ENCODE measurements at regions not wholly inside any gene's neighbourhood (a gene's known extent, or its start where the extent isn't known, plus 50 kb on each side); places are given as distances from the start of the nearest gene placed in this dataset.

DNA sequence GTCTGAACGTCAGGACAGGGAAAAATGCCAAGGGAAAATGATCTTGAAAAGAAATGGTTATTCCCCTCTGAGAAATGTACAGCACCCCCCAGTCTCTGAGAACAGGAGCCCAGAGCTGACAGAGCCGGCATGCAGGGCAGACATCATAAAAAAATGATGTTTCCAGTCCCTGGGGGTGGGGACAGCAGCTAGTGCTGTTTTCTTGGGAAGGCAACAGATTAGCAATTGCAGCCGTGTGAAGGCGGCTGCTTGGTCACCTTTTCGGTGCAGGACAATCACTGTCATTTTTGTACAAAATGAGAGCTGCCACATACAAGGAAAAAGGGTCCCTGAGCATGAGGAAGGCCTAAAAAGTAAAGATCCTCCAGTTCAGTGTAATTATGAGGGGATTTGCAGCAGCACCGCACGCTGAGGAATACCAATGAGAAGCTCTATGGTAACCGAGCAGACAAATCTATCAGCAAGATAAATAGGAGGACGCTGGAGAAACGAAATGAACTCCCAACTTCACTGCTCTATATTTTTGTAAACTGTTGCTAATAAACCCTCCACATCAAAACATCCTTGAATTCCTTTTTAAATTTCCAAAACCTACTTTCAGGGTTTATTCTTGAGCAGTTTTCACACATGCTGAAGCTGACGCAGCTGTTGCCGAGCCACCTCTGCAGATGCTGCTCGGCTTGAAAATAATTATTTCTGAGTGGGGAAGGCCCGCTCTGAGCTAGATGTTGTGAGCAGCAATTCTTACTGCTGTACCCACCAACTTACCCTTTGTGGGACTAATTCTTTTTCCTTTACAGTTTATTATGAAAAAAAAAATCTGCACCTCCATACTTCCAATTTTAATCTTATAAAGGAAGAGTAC lies 98.2 kb upstream of the NEBL start:
- H3K27me3 ChIP-seq (replicated peaks in 1 of 2; ENCODE audit: control insufficient read depth in 2 of 2, insufficient read depth in 2 of 2, low read length in 1 of 2), result no peaks in the 10 kb centered on the region
- no peaks in the 10 kb centered on the region for H3K9me3 ChIP-seq (replicated peaks; ENCODE audit: control insufficient read depth, insufficient read depth, low read length)
- ChIA-PET RAD21 (ENCODE audit: unreplicated experiment) (no interaction called here), CTCF (interaction anchor here (1.1 kb wide), 1 partner anchor 33 kb away, joined by 3 read pairs; no protein-coding TSS in a partner anchor), POLR2A (no interaction called here), SMC1A (ENCODE audit: uncharacterized antibody, unreplicated experiment) (no interaction called here)
- no peaks in the 10 kb centered on the region for H4K20me1 ChIP-seq (ENCODE audit: control insufficient read depth, insufficient read depth)
- no peak overlapping the region for H3K27ac ChIP-seq (ENCODE audit: control insufficient read depth, insufficient read depth)
- WGBS (ENCODE audit: insufficient coverage, insufficient replicate concordance, low lambda C conversion rate, missing lambda C conversion rate), result 39% methylated on average over 14 of the region's 14 CpGs
- H3K4me1 ChIP-seq (ENCODE audit: control insufficient read depth, insufficient read depth, low read length), result no peaks in the 10 kb centered on the region
- H2AFZ ChIP-seq (ENCODE audit: control insufficient read depth, low read depth, low read length), result no peak overlapping the region
- no peak for DNase-seq (ENCODE audit: low read depth, low spot score)
- no TSS peak for BruUV-seq (replicated peaks)
- no peak overlapping the region for H3K9ac ChIP-seq (ENCODE audit: control insufficient read depth, insufficient read depth, low read length)
- intact Hi-C loops (cut with micrococcal nuclease; ENCODE audit: unreplicated experiment), result no loop called here
- FAIRE-seq, result no peak
- no peaks in the 10 kb centered on the region for H3K36me3 ChIP-seq (ENCODE audit: control insufficient read depth in 2 of 2, insufficient read depth in 2 of 2, low read length in 1 of 2)
- H3K4me3 ChIP-seq, result no peak overlapping the region
- no peak for ATAC-seq
- H3K4me2 ChIP-seq (ENCODE audit: control insufficient read depth, insufficient read depth), result no peak overlapping the region
- H3K79me2 ChIP-seq (ENCODE audit: control insufficient read depth, insufficient read depth, low read length), result no peaks in the 10 kb centered on the region
- in situ Hi-C loops (cut with MboI), result no loop called here
- no peak for TF ChIP-seq ETV6 (conservative IDR thresholded peaks at IDR 0.05 in 1 of 2, IDR thresholded peaks at IDR 0.05 in 1 of 2; ENCODE audit: borderline replicate concordance in 1 of 2, low read depth in 1 of 2)
- no peak for TF ChIP-seq EZH2 (IDR thresholded peaks at IDR 0.05; ENCODE audit: borderline replicate concordance, control insufficient read depth, low read depth, low read length)
- TF ChIP-seq BHLHE40 (IDR thresholded peaks at IDR 0.05; ENCODE audit: borderline replicate concordance in 1 of 2, low read depth in 2 of 2, low read length in 1 of 2), result no peak
- TF ChIP-seq, protein P1, sequence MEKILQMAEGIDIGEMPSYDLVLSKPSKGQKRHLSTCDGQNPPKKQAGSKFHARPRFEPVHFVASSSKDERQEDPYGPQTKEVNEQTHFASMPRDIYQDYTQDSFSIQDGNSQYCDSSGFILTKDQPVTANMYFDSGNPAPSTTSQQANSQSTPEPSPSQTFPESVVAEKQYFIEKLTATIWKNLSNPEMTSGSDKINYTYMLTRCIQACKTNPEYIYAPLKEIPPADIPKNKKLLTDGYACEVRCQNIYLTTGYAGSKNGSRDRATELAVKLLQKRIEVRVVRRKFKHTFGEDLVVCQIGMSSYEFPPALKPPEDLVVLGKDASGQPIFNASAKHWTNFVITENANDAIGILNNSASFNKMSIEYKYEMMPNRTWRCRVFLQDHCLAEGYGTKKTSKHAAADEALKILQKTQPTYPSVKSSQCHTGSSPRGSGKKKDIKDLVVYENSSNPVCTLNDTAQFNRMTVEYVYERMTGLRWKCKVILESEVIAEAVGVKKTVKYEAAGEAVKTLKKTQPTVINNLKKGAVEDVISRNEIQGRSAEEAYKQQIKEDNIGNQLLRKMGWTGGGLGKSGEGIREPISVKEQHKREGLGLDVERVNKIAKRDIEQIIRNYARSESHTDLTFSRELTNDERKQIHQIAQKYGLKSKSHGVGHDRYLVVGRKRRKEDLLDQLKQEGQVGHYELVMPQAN (conservative IDR thresholded peaks at IDR 0.05), result no peak
- TF ChIP-seq STAT1 (conservative IDR thresholded peaks at IDR 0.05), result no peak
- TF ChIP-seq, protein P2, sequence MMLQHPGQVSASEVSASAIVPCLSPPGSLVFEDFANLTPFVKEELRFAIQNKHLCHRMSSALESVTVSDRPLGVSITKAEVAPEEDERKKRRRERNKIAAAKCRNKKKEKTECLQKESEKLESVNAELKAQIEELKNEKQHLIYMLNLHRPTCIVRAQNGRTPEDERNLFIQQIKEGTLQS (IDR thresholded peaks at IDR 0.05; ENCODE audit: borderline replicate concordance, extremely low read depth, low read depth, low read length), result no peak
- TF ChIP-seq, protein P3, sequence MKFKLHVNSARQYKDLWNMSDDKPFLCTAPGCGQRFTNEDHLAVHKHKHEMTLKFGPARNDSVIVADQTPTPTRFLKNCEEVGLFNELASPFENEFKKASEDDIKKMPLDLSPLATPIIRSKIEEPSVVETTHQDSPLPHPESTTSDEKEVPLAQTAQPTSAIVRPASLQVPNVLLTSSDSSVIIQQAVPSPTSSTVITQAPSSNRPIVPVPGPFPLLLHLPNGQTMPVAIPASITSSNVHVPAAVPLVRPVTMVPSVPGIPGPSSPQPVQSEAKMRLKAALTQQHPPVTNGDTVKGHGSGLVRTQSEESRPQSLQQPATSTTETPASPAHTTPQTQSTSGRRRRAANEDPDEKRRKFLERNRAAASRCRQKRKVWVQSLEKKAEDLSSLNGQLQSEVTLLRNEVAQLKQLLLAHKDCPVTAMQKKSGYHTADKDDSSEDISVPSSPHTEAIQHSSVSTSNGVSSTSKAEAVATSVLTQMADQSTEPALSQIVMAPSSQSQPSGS (IDR thresholded peaks at IDR 0.05; ENCODE audit: low read length), result no peak
- no peak for TF ChIP-seq RUNX3 (IDR thresholded peaks at IDR 0.05; ENCODE audit: low read length)
- no peak for TF ChIP-seq LARP7 (IDR thresholded peaks at IDR 0.05)
- TF ChIP-seq, protein P4, sequence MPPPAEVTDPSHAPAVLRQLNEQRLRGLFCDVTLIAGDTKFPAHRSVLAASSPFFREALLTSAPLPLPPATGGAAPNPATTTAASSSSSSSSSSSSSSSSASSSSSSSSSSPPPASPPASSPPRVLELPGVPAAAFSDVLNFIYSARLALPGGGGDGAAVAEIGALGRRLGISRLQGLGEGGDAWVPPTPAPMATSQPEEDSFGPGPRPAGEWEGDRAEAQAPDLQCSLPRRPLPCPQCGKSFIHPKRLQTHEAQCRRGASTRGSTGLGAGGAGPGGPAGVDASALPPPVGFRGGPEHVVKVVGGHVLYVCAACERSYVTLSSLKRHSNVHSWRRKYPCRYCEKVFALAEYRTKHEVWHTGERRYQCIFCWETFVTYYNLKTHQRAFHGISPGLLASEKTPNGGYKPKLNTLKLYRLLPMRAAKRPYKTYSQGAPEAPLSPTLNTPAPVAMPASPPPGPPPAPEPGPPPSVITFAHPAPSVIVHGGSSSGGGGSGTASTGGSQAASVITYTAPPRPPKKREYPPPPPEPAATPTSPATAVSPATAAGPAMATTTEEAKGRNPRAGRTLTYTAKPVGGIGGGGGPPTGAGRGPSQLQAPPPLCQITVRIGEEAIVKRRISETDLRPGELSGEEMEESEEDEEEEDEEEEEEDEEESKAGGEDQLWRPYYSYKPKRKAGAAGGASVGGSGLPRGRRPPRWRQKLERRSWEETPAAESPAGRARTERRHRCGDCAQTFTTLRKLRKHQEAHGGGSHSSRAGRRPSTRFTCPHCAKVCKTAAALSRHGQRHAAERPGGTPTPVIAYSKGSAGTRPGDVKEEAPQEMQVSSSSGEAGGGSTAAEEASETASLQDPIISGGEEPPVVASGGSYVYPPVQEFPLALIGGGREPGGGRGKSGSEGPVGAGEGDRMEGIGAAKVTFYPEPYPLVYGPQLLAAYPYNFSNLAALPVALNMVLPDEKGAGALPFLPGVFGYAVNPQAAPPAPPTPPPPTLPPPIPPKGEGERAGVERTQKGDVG (CRISPR knock-in tag; IDR thresholded peaks at IDR 0.05), result no peak
- no peak for TF ChIP-seq SIN3A (IDR thresholded peaks at IDR 0.05; ENCODE audit: low read depth, low read length)
- TF ChIP-seq, protein P5, sequence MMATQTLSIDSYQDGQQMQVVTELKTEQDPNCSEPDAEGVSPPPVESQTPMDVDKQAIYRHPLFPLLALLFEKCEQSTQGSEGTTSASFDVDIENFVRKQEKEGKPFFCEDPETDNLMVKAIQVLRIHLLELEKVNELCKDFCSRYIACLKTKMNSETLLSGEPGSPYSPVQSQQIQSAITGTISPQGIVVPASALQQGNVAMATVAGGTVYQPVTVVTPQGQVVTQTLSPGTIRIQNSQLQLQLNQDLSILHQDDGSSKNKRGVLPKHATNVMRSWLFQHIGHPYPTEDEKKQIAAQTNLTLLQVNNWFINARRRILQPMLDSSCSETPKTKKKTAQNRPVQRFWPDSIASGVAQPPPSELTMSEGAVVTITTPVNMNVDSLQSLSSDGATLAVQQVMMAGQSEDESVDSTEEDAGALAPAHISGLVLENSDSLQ (IDR thresholded peaks at IDR 0.05), result no peak
- TF ChIP-seq SREBF2 (IDR thresholded peaks at IDR 0.05; ENCODE audit: low read length), result no peak
- TF ChIP-seq PAX5 (IDR thresholded peaks at IDR 0.05; ENCODE audit: borderline replicate concordance, low read depth, low read length), result no peak
- no peak for TF ChIP-seq ZBED1 (IDR thresholded peaks at IDR 0.05; ENCODE audit: borderline replicate concordance)
